ENCODE measurements at regions not wholly inside any gene's neighbourhood (a gene's known extent, or its start where the extent isn't known, plus 50 kb on each side); places are given as distances from the start of the nearest gene placed in this dataset.

DNA sequence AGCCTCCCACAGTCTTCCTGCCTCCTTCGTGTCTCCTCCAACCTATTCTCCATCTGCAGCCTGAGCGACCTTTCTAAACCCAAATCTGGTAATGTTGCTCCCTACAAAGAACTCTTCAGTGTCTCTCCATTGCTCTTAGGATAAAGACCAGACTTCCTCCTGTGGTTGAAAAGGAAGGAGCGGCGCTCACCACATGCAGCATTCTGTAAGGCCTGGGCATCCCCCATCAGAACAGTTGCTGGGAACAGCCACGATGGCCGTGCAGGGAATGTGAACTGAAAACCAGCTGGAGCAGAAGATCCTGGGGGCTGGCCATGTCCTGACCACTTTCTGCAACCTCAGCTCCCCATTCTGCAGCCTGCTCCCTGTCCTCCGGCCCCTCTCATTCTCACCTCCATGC is 237.8 kb upstream of the ZMIZ1 start:
- no peak overlapping the region for H3K27ac Mint-ChIP-seq
- H3K4me1 Mint-ChIP-seq (ENCODE audit: low read depth) = no peaks in the 10 kb centered on the region
- no peaks in the 10 kb centered on the region for H3K9me3 Mint-ChIP-seq
- no peak for DNase-seq (ENCODE audit: low spot score)
- H3K36me3 Mint-ChIP-seq (ENCODE audit: low read depth) = no peaks in the 10 kb centered on the region
- peaks cover 9% of the 10 kb centered on the region for H3K27me3 Mint-ChIP-seq (ENCODE audit: low read depth)
- H3K4me3 Mint-ChIP-seq = no peak overlapping the region

DNA sequence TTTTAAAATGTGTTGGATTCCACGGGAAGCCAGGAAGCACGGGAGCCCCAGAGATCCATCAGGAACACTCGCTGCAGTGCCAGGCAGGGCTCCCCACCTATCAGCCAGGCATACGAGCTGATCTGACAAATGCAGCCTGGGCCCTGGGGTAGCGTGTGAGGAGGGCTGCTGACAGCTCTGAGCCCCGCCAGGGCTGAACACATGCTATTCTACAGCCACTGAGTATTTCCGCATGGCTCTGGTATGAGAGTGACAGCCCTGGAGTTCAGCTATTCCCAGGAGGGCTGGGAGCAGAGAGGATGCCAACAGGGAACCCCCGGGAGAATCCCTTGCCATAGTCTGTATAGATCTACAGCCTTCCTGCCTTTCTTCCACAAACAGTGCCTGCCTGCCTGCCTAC is 237.3 kb upstream of the ZMIZ1 start:
- Mint-ChIP-seq H3K4me3 (no peak overlapping the region), H3K4me1 (ENCODE audit: low read depth) (no peaks in the 10 kb centered on the region), H3K36me3 (ENCODE audit: low read depth) (no peaks in the 10 kb centered on the region), H3K27me3 (ENCODE audit: low read depth) (peaks cover 13% of the 10 kb centered on the region), H3K9me3 (no peaks in the 10 kb centered on the region), H3K27ac (no peak overlapping the region)
- DNase-seq (ENCODE audit: low spot score) = no peak

DNA sequence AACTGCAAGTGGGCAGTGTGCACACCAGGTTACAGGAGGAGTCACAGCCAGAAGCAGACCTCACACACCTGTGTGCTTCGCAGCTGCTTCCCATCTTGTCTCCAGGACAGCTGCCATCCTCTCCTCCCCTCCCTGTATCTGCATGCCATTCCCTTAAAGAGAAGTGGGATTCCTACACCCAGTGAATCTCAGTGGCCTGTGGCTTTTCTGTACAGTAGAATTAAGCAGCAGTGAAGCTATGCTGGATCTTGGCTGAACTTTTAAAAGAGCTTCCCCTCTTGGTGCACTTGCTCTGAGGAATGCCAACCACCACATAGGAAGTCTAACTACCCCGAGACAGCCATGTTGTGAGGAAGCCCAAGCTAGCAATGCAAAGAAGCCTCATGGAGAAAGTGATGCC is 236.5 kb upstream of the ZMIZ1 start:
- H3K27me3 Mint-ChIP-seq (ENCODE audit: low read depth) = peaks cover 13% of the 10 kb centered on the region
- H3K27ac Mint-ChIP-seq = no peak overlapping the region
- no peaks in the 10 kb centered on the region for H3K4me1 Mint-ChIP-seq (ENCODE audit: low read depth)
- H3K36me3 Mint-ChIP-seq (ENCODE audit: low read depth) = no peaks in the 10 kb centered on the region
- no peak overlapping the region for H3K4me3 Mint-ChIP-seq
- H3K9me3 Mint-ChIP-seq = no peaks in the 10 kb centered on the region
- DNase-seq (ENCODE audit: low spot score) = no peak

DNA sequence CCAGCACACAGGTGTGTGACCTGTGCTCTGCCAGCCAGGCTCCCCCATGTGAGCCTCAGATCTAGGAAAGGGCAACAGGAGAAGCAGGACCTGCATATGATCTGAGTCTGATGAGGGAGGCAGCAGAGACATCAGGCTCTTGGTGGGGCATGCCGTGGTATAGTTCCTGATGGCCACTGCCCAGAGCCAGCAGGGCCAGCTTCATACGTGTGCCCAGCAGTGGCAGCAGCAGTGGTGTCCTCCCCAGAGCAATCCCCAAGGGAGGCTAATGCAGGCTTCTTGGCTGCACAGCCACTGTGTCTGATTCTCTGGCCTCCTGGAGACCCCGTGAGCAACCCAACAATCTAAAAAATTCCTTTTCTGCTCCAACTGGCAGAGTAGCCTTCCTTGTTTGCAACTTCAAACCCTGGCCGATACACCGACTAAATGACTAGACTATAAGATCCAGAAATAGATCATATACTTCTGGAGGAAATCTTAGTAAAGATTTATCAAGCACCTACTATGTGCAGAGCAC is 230.6 kb upstream of the ZMIZ1 start:
- Mint-ChIP-seq H3K9me3 (no peaks in the 10 kb centered on the region), H3K4me1 (ENCODE audit: low read depth) (no peaks in the 10 kb centered on the region)

DNA sequence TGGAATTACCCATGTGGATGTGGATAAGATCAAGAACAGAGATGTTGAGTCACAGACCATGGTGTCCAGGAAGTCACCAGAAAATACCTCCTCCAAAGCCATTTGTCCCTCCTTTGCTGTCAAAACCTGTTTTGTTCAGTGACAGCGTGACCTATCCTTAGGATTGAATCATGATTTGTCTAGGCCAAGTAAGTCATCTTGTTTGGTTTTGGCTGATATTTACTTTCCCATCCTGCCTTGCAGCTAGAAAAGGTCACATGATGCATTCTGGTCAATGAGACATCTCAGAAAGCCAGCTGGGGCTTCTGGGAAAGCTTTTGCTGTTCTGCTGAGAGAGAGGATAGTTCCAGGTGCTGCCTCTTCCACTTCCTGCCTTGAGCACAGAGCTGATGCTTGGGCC is 225.3 kb upstream of the ZMIZ1 start:
- no peak for DNase-seq (ENCODE audit: low spot score)
- Mint-ChIP-seq H3K36me3 (ENCODE audit: low read depth) (no peaks in the 10 kb centered on the region), H3K4me3 (no peak overlapping the region), H3K27ac (no peak overlapping the region), H3K27me3 (ENCODE audit: low read depth) (peaks cover 8% of the 10 kb centered on the region), H3K9me3 (no peaks in the 10 kb centered on the region), H3K4me1 (ENCODE audit: low read depth) (no peaks in the 10 kb centered on the region)

More for the DNA sequence above, 230.6 kb upstream of the ZMIZ1 start:
- no peak for DNase-seq (ENCODE audit: low spot score)
- H3K27me3 Mint-ChIP-seq (ENCODE audit: low read depth) = peaks cover 23% of the 10 kb centered on the region
- H3K27ac Mint-ChIP-seq = no peak overlapping the region
- no peak overlapping the region for H3K4me3 Mint-ChIP-seq
- H3K36me3 Mint-ChIP-seq (ENCODE audit: low read depth) = no peaks in the 10 kb centered on the region

DNA sequence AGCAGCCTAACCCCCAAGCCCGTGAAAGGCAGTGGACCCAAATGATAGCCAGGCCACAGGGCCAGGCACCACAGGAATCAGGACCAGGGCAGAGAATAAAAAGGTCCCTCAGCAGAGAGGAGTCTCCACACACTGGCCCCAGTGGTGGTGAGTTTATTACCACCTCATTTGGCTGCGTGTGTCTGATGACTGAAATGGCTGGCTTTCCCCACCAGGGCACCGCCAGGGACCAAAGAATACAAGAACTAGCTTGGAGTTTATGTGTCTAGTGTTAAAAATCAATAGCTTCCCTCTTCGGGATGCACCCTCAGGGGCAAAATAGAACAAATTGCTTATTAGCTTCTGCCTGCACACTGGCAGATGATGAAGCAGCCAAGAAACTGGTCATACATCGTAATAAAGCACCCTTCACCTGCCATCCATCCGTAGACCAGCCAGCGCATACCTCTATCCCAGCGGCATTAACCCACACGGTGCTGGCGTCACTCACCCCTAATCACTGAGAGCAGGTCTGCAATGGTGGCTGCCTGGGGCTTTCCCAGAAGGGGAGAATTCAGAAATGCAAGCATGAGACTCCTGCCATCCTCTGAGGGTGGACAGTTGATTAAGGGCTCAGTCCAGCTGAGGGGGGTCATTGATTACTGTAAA is 223.7 kb upstream of the ZMIZ1 start:
- H3K4me1 Mint-ChIP-seq (ENCODE audit: low read depth) = no peaks in the 10 kb centered on the region
- no peak overlapping the region for H3K4me3 Mint-ChIP-seq
- no peak overlapping the region for H3K27ac Mint-ChIP-seq
- H3K36me3 Mint-ChIP-seq (ENCODE audit: low read depth) = no peaks in the 10 kb centered on the region
- H3K9me3 Mint-ChIP-seq = no peaks in the 10 kb centered on the region
- peaks cover 3% of the 10 kb centered on the region for H3K27me3 Mint-ChIP-seq (ENCODE audit: low read depth)
- DNase-seq (ENCODE audit: low spot score) = no peak

DNA sequence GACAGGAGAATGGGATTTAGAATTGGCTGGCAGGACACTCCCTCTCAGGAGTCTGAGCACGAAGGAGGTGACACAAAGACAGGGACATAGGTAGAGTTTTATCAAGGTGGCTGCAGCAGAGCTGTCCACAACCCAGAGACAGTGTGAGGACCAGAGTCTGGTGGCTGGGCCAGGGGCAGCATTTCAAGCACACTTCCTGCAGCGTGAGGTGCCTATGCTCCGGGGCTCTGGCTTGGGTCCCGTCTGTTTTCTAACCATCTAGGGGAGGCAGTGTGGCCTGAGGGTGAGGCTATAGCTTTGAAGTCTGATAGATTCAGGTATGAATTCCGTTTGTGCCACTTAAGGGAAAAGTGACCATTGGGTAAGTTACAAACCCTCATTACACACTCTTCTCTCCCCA is 222.7 kb upstream of the ZMIZ1 start:
- H3K9me3 Mint-ChIP-seq = no peaks in the 10 kb centered on the region
- no peaks in the 10 kb centered on the region for H3K36me3 Mint-ChIP-seq (ENCODE audit: low read depth)
- no peak for DNase-seq (ENCODE audit: low spot score)
- H3K27me3 Mint-ChIP-seq (ENCODE audit: low read depth) = peaks cover 3% of the 10 kb centered on the region
- no peaks in the 10 kb centered on the region for H3K4me1 Mint-ChIP-seq (ENCODE audit: low read depth)
- no peak overlapping the region for H3K27ac Mint-ChIP-seq
- no peak overlapping the region for H3K4me3 Mint-ChIP-seq

DNA sequence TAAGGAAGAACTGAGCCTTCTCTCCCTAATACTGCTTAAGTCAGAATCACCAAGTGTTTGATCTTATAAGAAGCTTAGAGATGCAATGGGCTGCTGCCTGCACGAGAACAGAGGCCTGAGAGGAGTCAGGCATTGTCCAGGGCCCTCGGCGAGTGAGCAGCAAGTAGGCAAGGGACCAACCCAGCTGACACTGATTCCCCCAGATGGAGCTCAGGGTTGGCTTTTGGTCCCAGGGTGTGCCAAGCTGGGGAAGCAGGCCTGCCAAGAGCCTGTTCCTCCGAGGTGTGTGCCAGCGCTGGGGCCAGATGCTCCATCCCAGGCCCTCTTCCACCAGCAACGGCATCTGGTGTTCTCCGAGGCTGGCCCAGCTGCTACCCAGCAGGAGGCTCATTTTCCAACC is 222.0 kb upstream of the ZMIZ1 start:
- Mint-ChIP-seq H3K36me3 (ENCODE audit: low read depth) (no peaks in the 10 kb centered on the region), H3K9me3 (no peaks in the 10 kb centered on the region), H3K27ac (no peak overlapping the region), H3K4me1 (ENCODE audit: low read depth) (no peaks in the 10 kb centered on the region), H3K27me3 (ENCODE audit: low read depth) (no peaks in the 10 kb centered on the region), H3K4me3 (no peak overlapping the region)
- no peak for DNase-seq (ENCODE audit: low spot score)

DNA sequence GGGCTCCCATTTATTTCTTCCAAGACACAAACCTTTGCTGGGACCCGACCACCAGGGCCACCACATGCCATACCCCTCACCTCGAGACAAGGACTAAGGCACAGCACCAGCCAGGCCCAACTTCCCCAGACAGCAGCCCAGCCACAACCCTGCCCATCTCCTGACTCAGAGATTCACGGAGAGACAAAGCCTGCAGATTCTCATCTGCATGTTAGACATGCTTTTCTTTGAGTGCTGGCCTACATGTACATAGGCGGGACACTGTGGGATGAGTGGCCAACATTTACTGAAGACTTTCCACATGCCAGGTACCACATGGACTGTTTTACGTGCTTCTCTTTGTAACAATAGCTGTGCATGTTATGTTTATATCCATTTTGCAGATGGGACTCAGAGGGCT is 221.3 kb upstream of the ZMIZ1 start:
- Mint-ChIP-seq H3K27me3 (ENCODE audit: low read depth) (no peaks in the 10 kb centered on the region), H3K4me3 (no peak overlapping the region), H3K4me1 (ENCODE audit: low read depth) (no peaks in the 10 kb centered on the region), H3K27ac (no peak overlapping the region), H3K36me3 (ENCODE audit: low read depth) (no peaks in the 10 kb centered on the region), H3K9me3 (no peaks in the 10 kb centered on the region)
- no peak for DNase-seq (ENCODE audit: low spot score)

DNA sequence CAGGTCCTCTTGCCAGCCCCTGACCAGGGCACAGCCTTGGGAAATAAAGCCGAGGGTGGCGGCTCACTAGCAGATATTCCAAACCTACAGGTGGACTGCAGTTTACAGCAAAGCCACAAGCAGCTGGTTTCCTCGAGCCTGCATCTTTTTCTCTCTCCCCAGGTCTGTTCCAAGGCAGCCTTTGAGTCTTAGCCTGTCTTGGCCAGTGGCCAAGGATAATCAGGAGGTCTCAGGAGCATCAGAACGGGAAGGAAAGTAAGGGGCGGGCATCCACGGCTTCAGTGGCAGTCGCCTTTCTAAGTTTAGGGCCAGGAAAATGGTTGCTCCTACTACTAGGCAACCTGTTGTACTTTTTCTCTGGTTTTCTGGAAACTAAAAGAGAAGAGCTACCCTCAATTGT is 219.7 kb upstream of the ZMIZ1 start:
- H3K36me3 Mint-ChIP-seq (ENCODE audit: low read depth) = no peaks in the 10 kb centered on the region
- no peak overlapping the region for H3K4me3 Mint-ChIP-seq

DNA sequence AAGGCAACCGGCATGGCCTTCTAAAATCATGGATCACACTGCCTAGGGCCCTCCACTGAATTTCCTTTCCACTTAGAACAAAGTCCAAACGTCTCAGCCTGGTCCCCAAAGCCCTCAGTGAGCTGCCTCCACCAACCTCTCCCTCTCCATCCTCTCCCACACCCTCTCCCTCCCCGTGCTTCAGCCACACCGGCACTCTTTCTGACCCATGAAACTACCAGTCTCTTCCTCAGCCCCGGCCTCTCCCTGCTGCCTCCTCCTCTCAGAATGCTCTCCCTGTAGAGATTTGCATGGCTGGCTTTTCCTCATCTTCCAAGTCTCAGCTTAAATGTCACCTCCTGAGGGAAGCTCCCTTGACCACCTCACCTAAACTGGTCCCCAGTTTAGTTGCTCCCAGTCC is 219.0 kb upstream of the ZMIZ1 start:
- Mint-ChIP-seq H3K4me3 (no peak overlapping the region), H3K27me3 (ENCODE audit: low read depth) (no peaks in the 10 kb centered on the region), H3K27ac (no peak overlapping the region), H3K36me3 (ENCODE audit: low read depth) (no peaks in the 10 kb centered on the region), H3K4me1 (ENCODE audit: low read depth) (no peaks in the 10 kb centered on the region), H3K9me3 (no peaks in the 10 kb centered on the region)
- DNase-seq (ENCODE audit: low spot score) = no peak

More for the DNA sequence above, 219.7 kb upstream of the ZMIZ1 start:
- H3K27me3 Mint-ChIP-seq (ENCODE audit: low read depth) = no peaks in the 10 kb centered on the region
- no peaks in the 10 kb centered on the region for H3K9me3 Mint-ChIP-seq
- no peak for DNase-seq (ENCODE audit: low spot score)
- H3K4me1 Mint-ChIP-seq (ENCODE audit: low read depth) = no peaks in the 10 kb centered on the region
- no peak overlapping the region for H3K27ac Mint-ChIP-seq

DNA sequence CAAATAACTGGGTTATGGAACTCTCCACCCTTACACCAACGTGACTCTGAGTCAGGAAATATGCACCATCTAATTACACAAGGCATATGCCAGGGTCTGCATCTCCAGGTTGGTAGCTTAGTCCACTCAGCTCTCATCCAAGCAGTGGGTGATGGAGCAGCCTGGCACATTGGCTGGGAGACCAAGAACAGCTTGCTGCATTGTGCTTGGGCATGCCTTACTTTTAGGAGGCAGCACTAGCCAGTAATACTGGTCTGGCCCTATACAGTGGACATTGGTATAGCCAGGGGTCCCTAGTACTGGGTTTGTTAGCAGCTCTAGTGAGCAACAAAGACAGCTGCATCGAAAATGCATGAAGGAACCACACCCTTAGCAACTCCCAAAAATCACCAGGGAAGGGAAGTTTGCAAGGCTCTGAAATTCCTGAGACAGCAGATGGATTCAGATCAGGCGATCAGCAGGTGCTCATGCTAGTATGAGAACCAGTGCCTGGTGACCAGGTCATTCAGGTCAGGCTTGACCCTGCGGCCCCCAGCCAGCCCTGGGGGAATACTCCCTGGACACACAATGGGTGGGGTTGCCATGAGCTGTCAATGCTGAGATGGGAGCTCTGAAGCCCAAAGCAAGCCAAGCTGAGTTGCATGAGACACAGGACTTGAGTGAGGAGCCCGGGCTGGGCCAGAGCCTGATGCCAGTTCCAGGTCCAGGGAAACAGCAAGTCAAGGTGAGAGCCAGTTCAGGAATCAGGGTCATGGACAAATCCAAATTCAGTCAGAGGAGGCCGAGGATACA is 217.9 kb upstream of the ZMIZ1 start:
- no peak overlapping the region for H3K4me3 Mint-ChIP-seq
- H3K4me1 Mint-ChIP-seq (ENCODE audit: low read depth) = no peaks in the 10 kb centered on the region
- no peaks in the 10 kb centered on the region for H3K27me3 Mint-ChIP-seq (ENCODE audit: low read depth)
- H3K9me3 Mint-ChIP-seq = no peaks in the 10 kb centered on the region
- no peak for DNase-seq (ENCODE audit: low spot score)
- H3K36me3 Mint-ChIP-seq (ENCODE audit: low read depth) = no peaks in the 10 kb centered on the region
- H3K27ac Mint-ChIP-seq = no peak overlapping the region

DNA sequence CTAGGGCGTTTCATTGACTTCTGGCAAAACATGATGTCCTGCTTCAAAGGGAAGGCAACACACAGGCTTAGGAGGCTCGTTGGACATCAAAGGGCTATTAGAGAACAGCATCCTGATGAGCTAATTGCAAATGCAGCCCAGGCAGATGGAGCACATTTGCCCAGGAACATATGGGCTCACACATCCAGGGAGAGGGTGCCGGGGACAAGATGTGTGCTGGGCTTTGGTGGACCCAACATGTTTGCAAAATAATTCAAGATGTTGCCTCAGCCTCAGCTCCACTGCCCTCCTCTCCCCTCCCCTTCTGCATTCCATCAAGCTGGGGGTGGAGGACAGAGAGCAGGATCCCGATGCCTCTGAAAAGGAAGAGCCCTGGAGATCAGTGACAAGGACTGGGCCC is 217.1 kb upstream of the ZMIZ1 start:
- H3K27ac Mint-ChIP-seq = no peak overlapping the region
- no peak overlapping the region for H3K4me3 Mint-ChIP-seq
- no peaks in the 10 kb centered on the region for H3K36me3 Mint-ChIP-seq (ENCODE audit: low read depth)
- H3K9me3 Mint-ChIP-seq = no peaks in the 10 kb centered on the region
- no peaks in the 10 kb centered on the region for H3K27me3 Mint-ChIP-seq (ENCODE audit: low read depth)
- H3K4me1 Mint-ChIP-seq (ENCODE audit: low read depth) = no peaks in the 10 kb centered on the region
- no peak for DNase-seq (ENCODE audit: low spot score)

DNA sequence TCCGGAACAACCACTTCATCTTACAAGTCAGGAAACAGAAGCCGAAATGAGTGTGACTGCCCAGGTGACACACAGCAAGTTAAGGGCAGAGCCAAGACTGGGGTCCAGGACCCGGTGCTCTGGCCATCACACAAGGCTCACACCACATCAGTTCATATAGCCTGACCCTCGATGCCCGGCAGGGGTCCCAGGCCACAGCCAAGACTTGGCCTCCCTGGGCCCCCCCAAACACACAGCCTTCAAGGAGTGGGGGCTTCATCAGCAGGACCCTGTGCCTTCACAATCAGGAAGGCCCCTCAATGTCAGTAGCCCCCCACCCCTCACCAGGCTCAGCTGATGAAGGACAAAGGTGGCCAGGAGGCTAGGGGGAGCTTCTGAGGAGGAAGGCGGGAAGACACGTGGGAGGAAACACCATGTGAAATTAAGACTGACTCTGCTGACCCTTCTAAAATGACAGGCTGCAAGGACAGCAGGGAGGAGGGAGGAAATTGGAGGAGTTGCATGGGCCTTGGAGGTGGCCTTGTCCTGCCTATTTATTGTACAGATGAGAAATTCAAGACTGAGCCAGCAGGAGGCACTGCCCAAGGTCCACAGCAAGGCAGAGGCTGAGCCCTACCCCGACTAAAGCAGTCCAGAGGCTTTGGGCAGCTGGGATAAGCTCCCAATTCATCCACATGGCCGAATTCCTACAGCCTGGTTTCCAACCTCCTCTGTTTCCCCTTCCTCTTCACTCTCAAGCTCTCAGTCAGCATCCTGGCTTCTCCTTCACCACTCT is 216.1 kb upstream of the ZMIZ1 start:
- no peak overlapping the region for H3K4me3 Mint-ChIP-seq
- H3K9me3 Mint-ChIP-seq = no peaks in the 10 kb centered on the region
- H3K4me1 Mint-ChIP-seq (ENCODE audit: low read depth) = no peaks in the 10 kb centered on the region
- DNase-seq (ENCODE audit: low spot score) = no peak
- no peak overlapping the region for H3K27ac Mint-ChIP-seq
- no peaks in the 10 kb centered on the region for H3K27me3 Mint-ChIP-seq (ENCODE audit: low read depth)
- no peaks in the 10 kb centered on the region for H3K36me3 Mint-ChIP-seq (ENCODE audit: low read depth)

Data from T-helper 2 cell treated with Interferon-gamma antibody and Interleukin-4, amounts not matched to agents 5 μg/mL and 100 μg/mL, for 36 hours (primary cell).